Endothelial cell (in vitro differentiated cells): ENCODE measurements at regions not wholly inside any gene's neighbourhood (a gene's known extent, or its start where the extent isn't known, plus 50 kb on each side); places are given as distances from the start of the nearest gene placed in this dataset.

Experiments used
- DNase-seq: peaks from one replicate; pipeline ENCODE4 v3.0.0; 2021; ENCODE audit warnings: low spot score
- H3K27ac Mint-ChIP-seq: one replicate; pipeline ENCODE4 v1.8.0; 2021; ENCODE audit warnings: mixed read lengths, inconsistent platforms; ENCODE audit not compliant: unreplicated experiment
- H3K27me3 Mint-ChIP-seq: one replicate; pipeline ENCODE4 v1.8.0; 2021; ENCODE audit warnings: mild to moderate bottlenecking, moderate library complexity, mixed read lengths, inconsistent platforms; ENCODE audit not compliant: unreplicated experiment
- H3K36me3 Mint-ChIP-seq: one replicate; pipeline ENCODE4 v1.8.0; 2021; ENCODE audit warnings: mild to moderate bottlenecking, low read depth, mixed read lengths, inconsistent platforms; ENCODE audit not compliant: unreplicated experiment
- H3K4me1 Mint-ChIP-seq: one replicate; pipeline ENCODE4 v1.8.0; 2021; ENCODE audit warnings: mild to moderate bottlenecking, mixed read lengths, inconsistent platforms; ENCODE audit not compliant: unreplicated experiment
- H3K4me3 Mint-ChIP-seq: one replicate; pipeline ENCODE4 v1.8.0; 2021; ENCODE audit warnings: mild to moderate bottlenecking, mixed read lengths, inconsistent platforms; ENCODE audit not compliant: unreplicated experiment
- H3K9me3 Mint-ChIP-seq: one replicate; pipeline ENCODE4 v1.8.0; 2021; ENCODE audit warnings: mixed read lengths, inconsistent platforms; ENCODE audit not compliant: unreplicated experiment
- CTCF ChIP-seq: fragments of 200-600 bp; sonication (generic); IDR thresholded peaks from one replicate; pipeline ENCODE4 v1.5.0; 2021; ENCODE audit warnings: antibody characterized with exemption; ENCODE audit not compliant: unreplicated experiment

- H3K4me3 Mint-ChIP-seq: no peak overlapping the region
- H3K4me1 Mint-ChIP-seq: no peaks in the 10 kb centered on the region
- H3K27me3 Mint-ChIP-seq: peaks cover 1% of the 10 kb centered on the region
- H3K9me3 Mint-ChIP-seq: no peaks in the 10 kb centered on the region
- H3K27ac Mint-ChIP-seq: no peak overlapping the region
- no peak for DNase-seq
- H3K36me3 Mint-ChIP-seq: no peaks in the 10 kb centered on the region
- TF ChIP-seq CTCF: no peak
These were observed 1143.0 kb upstream of the ADGRL2 start for GRCh38 chr1:80657707-80658106.

GRCh38 chr1:80657044-80657643, 1143.6 kb upstream of the ADGRL2 start:
- H3K4me3 Mint-ChIP-seq: no peak overlapping the region
- no peaks in the 10 kb centered on the region for H3K36me3 Mint-ChIP-seq
- H3K4me1 Mint-ChIP-seq: no peaks in the 10 kb centered on the region
- no peak for TF ChIP-seq CTCF
- H3K27me3 Mint-ChIP-seq: peaks cover 1% of the 10 kb centered on the region
- DNase-seq: no peak
- H3K9me3 Mint-ChIP-seq: no peaks in the 10 kb centered on the region
- H3K27ac Mint-ChIP-seq: no peak overlapping the region

- Mint-ChIP-seq H3K9me3 (no peaks in the 10 kb centered on the region), H3K4me3 (no peak overlapping the region), H3K27me3 (peaks cover 1% of the 10 kb centered on the region), H3K36me3 (no peaks in the 10 kb centered on the region), H3K4me1 (no peaks in the 10 kb centered on the region), H3K27ac (no peak overlapping the region)
- no peak for DNase-seq
- TF ChIP-seq CTCF: no peak
These were observed 1144.1 kb upstream of the ADGRL2 start for GRCh38 chr1:80656641-80657040.

- Mint-ChIP-seq H3K27me3 (peaks cover 1% of the 10 kb centered on the region), H3K4me1 (no peaks in the 10 kb centered on the region), H3K4me3 (no peak overlapping the region), H3K36me3 (no peaks in the 10 kb centered on the region), H3K27ac (no peak overlapping the region), H3K9me3 (no peaks in the 10 kb centered on the region)
- peak; percentile 16 for DNase-seq
- TF ChIP-seq CTCF: peak; percentile 55
These were observed 1144.6 kb upstream of the ADGRL2 start for GRCh38 chr1:80656014-80656636.

GRCh38 chr1:80646053-80646452, 1154.7 kb upstream of the ADGRL2 start:
- H3K9me3 Mint-ChIP-seq: no peaks in the 10 kb centered on the region
- no peak for DNase-seq
- no peaks in the 10 kb centered on the region for H3K27me3 Mint-ChIP-seq
- no peak overlapping the region for H3K4me3 Mint-ChIP-seq
- no peaks in the 10 kb centered on the region for H3K36me3 Mint-ChIP-seq
- no peak overlapping the region for H3K27ac Mint-ChIP-seq
- no peaks in the 10 kb centered on the region for H3K4me1 Mint-ChIP-seq
- no peak for TF ChIP-seq CTCF
